T47D (cell line): ENCODE measurements at regions not wholly inside any gene's neighbourhood (a gene's known extent, or its start where the extent isn't known, plus 50 kb on each side); places are given as distances from the start of the nearest gene placed in this dataset.

Source experiments
- DNase-seq, 2 experiments: peaks; one replicate each; pipeline versions ENCODE4 v3.0.0 to v3.0.0-alpha.2; 2011 to 2012; ENCODE audit warnings: low read depth in 1 of 2, low spot score in 1 of 2
- JUND ChIP-seq: IDR thresholded peaks from 2 replicates; pipeline ENCODE4 v1.6.1; 2012; ENCODE audit warnings: low read depth
- in situ Hi-C: cut with HindIII; loops from 2 replicates; pipeline ENCODE4 v1.10.0; 2016; ENCODE audit warnings: low sequenced_read_pairs, low pct_unique_long_range_greater_than_20kb

DNA sequence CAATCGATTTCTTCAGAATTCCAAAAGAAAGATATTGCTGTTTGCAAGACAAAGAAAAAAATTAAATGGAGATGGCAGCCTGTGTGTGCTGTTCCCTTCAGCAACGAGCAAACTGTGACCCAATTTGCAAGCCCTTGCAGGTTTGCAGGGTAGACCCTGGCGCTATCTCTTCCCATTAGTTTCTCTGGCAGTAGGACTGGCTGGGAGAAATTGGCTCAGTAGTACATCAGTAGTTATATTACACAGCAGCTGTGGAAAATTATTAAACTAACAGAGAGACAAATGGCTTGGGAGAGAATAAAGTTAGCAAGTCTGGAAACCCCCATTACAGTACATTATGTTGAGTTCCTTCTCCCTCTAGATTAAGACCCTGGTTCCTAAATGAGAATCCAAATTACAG is 116.4 kb upstream of the ITGB1 start:
- TF ChIP-seq JUND: no peak

DNA sequence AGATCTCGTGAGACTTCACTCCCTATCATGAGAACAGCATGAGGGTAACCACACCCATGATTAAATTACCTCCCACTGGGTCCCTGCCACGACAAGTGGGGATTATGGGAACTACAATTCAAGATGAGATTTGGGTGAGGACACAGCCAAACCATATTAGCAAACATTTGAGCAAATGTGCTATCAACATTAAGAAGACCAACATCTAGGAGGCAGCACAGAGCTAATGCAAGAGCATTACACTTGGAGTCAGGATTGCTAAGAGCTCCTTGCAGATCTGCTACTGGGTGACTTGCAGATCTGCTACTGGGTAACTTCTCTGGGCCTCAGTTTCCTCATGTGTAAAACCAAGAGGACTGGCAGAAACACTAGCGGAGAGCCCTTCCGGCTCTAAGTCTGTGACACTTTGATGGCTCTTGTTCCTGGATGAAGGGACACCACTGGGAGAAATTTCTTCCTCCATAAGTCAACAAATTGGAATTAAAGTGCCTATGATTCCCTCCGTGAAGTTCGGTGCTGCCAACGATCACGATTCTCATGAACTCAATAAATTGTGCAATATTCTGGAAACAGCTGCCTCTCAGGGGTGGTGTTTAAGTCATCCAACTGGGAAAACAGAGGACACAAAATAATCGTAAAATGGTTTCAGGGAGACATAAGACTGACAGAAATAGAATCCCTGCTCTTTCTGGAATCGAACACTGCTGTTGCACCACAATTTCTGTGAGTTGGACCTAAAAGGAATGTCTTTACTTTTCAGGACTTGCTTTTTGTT is 115.8 kb upstream of the ITGB1 start:
- DNase-seq: no peak
- in situ Hi-C loops: no loop called here
- TF ChIP-seq JUND: no peak

More for the DNA sequence above, 116.4 kb upstream of the ITGB1 start:
- no peak for DNase-seq
- in situ Hi-C loops: no loop called here

DNA sequence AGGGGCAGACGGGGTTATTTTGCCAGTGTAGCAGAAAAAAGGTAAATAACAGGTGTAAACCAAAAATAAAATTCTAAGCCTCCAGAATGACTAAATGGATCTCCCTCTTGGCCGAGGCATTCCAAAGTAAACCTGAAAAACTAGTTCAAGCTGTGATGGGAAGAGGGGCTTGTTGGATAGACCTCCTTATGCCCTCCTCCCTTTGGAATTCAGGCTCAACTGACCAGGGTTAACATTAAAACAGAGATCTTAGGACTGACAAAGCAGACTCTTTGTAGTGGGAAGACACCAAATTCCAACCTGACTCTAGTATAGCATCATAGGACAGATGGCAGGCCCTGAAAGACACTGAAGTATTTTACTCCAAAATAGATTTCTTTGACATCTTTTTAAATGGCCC is 113.8 kb upstream of the ITGB1 start:
- TF ChIP-seq JUND: no peak
- in situ Hi-C loops: no loop called here
- no peak for DNase-seq

DNA sequence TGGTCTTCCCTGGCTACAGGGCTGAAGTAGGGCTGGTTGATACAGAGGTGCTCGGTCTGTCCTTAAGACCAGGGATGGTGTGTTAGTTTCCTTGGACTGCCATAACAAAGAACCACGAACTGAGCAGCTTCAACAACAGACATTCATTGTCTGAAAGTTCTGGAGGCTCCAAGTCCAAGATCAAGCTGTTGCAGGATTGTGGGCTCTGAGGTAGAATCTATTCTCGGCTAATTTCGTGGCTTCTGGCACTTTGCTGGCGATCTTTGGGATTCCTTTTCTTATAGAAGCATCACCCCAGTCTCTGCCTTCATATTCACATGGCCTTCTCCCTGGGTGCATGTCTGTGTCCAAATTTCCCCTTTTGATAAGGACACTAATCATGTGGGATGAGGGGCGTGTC is 112.1 kb upstream of the ITGB1 start:
- TF ChIP-seq JUND: no peak
- in situ Hi-C loops: no loop called here
- no peak for DNase-seq

DNA sequence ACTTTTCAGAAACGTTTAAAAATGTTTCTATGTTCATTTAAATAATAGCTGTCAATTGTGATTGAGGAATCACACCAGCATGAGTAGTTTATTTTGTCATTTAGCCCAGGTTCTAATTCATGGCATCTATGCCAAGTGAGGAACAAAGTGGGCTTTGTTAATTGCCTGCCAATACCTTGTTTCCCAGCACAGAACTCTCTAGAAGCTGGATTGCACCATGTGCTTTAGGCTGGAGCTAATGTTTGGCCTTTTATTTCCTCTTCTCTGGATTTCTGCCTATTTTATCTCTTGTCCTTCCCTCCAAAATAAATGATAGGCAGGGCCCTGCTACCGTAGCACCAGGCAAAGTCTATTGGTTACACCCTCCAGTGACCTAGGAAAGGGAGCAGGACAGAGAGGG is 109.9 kb upstream of the ITGB1 start:
- DNase-seq: no peak
- in situ Hi-C loops: no loop called here
- TF ChIP-seq JUND: no peak

DNA sequence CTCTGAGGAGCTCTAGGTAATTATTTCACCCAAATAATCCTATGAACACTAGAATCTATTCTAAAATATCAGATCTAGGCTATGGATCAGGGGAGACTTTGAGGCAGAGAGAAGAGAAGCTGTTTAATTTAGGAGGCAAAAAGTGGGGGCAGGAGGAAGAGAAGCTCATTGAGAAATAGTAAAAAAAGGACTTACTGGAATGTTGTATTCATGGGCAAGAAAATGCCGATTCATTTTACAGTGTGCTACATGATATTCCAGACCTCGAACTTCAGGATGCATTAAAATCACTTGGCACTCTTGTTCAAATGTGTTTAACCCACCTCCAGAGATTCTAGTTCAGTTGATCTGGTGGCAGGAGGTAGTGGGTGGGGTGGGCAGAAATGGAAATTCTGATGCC is 109.5 kb upstream of the ITGB1 start:
- no peak for TF ChIP-seq JUND
- in situ Hi-C loops: no loop called here
- DNase-seq: no peak

DNA sequence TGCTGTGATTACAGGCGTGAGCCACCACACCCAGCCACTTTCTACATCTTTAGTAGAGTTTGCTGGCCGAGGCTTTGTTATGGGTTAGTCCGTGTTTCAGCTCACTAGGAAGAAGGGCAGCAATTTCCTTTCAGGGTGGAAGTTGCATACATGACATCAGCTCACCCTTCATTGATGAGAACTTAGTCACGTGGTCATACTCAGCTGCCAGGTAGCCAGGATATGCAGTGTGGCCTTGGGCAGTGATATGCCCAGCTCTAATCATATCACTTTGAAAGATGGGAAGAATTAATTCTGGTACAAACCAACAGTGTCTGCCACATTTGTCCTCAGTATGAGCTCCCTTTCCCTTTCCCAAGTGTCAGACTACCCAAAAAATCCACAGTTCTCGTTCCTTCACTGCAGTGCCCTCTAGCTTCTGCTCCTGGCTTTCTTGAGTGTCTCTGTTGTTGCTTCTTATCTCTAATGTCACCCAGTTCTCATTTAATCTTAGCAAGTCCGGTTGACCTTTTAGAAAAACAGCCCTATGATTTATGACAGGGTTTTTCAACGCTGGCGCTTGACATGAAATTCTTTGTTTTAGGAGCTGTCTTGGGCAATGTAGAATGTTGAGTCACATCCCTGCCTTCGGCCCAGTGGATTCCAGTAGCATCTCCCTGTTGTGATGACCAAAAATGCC is 108.7 kb upstream of the ITGB1 start:
- no peak for DNase-seq
- in situ Hi-C loops: no loop called here
- TF ChIP-seq JUND: no peak

DNA sequence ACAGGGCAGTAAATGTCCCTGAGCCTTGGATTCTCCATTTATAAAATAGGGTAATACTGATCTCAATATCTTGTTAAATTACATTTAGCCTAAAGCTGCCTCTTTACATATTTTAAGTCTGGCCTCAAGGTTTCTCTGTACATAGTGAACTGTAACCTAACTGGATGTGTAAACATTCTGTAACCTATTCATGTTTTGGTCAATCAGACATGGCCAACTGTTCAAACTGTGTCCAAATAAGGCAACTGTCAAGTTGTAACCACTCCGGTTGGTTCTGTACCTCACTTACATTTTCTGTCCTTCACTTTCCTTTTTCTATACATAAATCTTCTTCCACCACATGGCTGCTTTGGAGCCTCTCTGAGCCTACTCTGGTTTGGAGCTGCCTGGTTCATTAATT is 107.1 kb upstream of the ITGB1 start:
- in situ Hi-C loops: no loop called here
- no peak for TF ChIP-seq JUND
- peak in 1 of 2 experiments; percentile 7 for DNase-seq

DNA sequence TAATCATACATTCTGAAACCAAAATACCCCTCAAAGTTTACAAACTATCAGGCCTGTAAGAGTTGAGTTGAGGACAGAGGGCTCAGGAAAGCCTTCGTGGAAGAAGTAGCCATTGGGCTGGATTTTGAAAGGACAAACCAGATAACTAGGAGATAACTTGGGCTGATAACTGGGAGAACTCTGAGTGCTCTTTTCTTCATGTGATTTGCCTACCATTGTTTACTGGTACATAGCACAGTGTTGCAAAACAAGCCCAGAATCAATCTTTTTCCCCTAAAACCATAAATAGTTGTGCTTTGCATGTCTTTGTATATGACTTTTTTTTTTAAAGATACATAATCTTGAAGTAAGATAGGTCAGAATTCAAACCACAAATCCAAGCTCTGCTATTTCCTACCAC is 106.7 kb upstream of the ITGB1 start:
- no peak for TF ChIP-seq JUND
- in situ Hi-C loops: no loop called here
- no peak for DNase-seq

DNA sequence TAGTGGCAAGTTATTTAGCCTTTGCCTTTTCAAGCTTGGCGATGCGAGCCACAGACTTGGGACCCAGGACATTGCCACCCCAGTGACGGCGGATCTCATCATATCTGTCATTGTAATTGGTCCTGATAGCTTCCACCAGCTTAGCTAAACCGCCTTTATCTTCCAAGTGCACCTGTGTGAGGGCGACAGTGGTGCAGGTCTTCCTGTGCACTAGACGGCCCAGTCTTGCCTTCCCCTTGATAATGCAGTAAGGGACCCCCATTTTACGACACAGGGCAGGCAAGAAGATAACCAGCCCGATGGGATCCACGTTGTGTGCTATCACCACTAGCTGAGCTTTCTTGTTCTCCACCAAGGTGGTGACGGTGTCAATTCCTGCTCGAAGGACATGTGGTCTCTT is 99.6 kb upstream of the ITGB1 start:
- in situ Hi-C loops: no loop called here
- no peak for DNase-seq
- TF ChIP-seq JUND: no peak

DNA sequence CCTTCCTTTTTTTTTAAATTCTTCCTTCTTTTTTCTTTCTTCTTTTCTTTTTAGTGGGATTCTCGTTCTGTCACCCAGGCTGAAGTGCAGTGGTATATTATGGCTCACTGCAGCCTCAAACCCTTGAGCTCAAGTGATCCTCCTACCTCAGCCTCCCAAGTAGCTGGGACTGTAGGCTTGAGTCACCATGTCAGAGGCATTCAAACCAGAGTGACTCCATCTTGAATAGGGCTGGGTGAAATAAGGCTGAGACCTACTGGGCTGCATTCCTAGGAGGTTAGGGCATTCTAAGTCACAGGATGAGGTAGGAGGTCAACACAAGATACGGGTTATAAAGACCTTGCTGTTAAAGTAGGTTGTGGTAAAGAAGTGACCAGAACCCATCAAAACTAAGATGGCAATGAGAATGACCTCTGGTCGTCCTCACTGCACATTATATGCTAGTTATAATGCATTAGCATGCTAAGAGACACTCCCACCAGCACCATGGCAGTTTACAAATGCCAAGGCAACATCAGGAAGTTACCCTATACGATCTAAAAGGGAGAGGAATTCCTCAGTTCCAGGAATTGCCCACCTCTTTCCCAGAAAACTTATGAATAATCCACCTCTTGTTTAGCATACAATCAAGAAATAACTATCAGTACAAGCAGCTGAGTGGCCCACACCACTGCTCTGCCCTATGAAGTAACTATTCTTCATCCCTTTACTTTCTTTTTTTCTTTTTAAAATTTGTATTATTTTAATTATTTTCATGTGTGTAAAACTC is 99.0 kb upstream of the ITGB1 start:
- DNase-seq: no peak
- in situ Hi-C loops: no loop called here
- no peak for TF ChIP-seq JUND

DNA sequence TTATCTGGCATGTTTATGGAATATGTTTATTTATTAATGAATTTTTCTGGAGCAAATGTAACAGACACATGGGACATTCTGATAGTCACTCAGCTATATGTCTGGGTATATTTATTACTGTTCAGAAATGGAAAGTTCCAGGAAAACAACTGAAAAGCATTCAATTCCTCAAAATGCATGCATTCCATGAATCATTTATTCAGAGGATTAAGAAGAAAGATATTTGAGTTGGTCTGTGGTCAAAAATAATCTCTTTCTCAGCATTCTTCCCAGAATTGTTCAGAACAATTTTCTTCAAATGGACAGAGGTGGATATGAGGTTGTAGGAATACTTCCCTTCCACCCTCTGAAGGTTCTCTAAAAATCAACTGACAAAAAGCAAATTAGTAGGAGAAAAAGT is 97.6 kb upstream of the ITGB1 start:
- in situ Hi-C loops: no loop called here
- no peak for DNase-seq
- no peak for TF ChIP-seq JUND

DNA sequence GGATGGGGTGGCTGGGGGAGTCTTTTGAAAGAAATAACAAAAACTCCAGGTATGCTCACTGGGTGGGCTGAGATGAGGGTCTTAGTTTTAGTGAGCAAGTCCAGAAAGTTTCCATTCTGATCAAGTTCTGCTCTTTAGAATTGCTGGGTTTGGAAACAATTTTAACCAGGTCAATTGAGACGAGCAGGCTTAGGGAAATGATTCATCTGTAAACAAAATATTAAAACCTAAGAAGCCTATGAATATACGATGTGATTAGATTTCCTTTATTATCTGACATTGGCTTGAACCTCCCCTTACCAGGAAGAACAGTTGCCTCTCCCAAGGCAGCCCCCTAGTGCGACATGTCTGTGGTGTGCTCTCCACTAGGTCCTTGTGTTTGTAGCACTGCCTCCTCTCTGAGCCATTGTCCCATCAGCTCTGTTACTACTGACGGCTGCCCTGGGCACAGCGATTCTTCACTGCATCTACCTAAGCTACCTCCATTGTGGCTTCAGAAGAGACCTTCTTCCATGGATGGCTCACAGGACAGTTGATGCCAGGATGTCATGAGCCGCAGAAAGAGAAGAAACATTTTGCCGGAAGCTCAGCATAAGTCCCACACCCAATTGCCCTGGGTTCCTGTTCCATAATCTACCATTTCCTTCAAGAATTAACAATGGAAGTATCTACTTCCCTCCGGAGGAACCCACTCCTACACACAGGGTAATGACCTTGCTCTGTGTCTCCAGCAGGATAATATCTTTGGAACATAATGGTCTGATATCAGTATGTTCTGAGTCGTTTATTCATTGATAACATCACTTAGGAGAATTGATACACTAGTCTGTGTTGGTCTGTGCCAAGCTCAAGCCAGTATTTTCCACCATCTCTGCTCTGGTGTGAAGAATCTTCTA is 95.1 kb upstream of the ITGB1 start:
- in situ Hi-C loops: no loop called here
- no peak for DNase-seq
- no peak for TF ChIP-seq JUND
